Adrenal gland (tissue), 5 donors: ENCODE measurements at regions not wholly inside any gene's neighbourhood (a gene's known extent, or its start where the extent isn't known, plus 50 kb on each side); places are given as distances from the start of the nearest gene placed in this dataset.

Source experiments
- POLR2A ChIP-seq, 2 donors: fragments of 450-650 bp; IDR thresholded peaks; one replicate each; pipeline ENCODE4 v1.6.1; 2017; ENCODE audit warnings: antibody characterized with exemption in 2 of 2, mild to moderate bottlenecking in 2 of 2, moderate library complexity in 1 of 2
- TF ChIP-seq, protein P1 (sequence below), 6 experiments: fragments of 450-650 bp in 4 of 6; fragments of 200-600 bp in 2 of 6; sonication (generic) in 1 of 6; IDR thresholded peaks; 1 replicate in 5 of 6; 2 replicates in 1 of 6; pipeline versions ENCODE4 v1.5.1 to v1.8.0; 2016 to 2021; ENCODE audit warnings: antibody characterized with exemption in 6 of 6, mild to moderate bottlenecking in 2 of 6, moderate library complexity in 1 of 6
- donor health status: DM: no; HTN: no; CAD: no.

DNA sequence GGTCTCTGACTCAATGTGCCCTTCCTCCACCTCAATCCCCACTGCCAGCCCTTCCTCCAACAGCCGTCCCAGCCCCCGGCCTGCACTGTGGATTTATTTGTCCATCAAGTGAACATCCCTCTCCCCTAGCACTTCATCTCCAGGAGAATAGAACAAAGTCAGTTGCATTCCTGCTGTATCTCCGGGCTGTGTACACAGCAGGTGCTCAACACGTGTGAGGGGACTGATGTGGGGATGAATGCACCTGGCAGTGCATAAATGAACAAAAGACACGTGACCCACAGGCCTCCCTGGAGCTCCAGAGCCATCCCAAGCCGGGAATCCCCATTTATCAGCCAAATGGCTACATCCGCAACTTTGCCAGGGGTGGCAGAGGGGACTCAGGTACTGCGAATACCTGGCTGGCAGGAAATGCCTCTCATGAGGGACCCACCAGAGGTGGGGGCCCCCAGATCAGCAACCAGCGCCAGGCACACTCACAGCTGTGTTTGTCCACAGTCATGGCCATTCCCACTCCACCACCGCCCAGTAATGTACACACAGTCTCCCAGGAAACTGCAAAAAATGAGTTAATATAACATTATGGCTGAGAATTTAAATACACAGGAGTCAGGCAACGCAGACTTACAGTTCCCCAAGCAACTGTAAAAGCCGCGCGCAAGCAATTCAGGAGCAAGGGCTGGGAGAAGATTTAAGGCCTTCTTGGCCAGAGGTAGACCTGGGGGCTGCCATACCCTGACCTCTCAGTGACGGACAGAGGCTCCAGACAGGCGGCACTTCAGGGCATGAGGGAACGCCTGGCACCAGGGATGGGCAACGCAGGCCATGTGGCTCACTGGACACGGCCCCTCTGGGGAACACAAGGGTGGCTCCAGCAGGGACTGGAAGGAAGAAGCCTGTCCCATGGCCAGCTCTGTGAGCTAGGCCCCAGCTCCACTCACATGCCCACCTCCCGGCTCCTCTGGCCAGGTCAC is 50.3 kb upstream of the TCF20 start:
- TF ChIP-seq, protein P1, sequence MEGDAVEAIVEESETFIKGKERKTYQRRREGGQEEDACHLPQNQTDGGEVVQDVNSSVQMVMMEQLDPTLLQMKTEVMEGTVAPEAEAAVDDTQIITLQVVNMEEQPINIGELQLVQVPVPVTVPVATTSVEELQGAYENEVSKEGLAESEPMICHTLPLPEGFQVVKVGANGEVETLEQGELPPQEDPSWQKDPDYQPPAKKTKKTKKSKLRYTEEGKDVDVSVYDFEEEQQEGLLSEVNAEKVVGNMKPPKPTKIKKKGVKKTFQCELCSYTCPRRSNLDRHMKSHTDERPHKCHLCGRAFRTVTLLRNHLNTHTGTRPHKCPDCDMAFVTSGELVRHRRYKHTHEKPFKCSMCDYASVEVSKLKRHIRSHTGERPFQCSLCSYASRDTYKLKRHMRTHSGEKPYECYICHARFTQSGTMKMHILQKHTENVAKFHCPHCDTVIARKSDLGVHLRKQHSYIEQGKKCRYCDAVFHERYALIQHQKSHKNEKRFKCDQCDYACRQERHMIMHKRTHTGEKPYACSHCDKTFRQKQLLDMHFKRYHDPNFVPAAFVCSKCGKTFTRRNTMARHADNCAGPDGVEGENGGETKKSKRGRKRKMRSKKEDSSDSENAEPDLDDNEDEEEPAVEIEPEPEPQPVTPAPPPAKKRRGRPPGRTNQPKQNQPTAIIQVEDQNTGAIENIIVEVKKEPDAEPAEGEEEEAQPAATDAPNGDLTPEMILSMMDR (IDR thresholded peaks at IDR 0.05): no peak
- TF ChIP-seq POLR2A (IDR thresholded peaks at IDR 0.05): no peak
